Neural cell (in vitro differentiated cells): ENCODE measurements at regions not wholly inside any gene's neighbourhood (a gene's known extent, or its start where the extent isn't known, plus 50 kb on each side); places are given as distances from the start of the nearest gene placed in this dataset.

Source experiments
- CTCF ChIP-seq: fragments of 450-650 bp; IDR thresholded peaks from 2 replicates; pipeline ENCODE4 v1.5.1; 2014; ENCODE audit warnings: antibody characterized with exemption, mild to moderate bottlenecking, moderate library complexity; ENCODE audit not compliant: poor library complexity, severe bottlenecking
- EZH2 ChIP-seq: fragments of 200-600, 300-800 bp; shearing (Covaris generic), sonication (generic); IDR thresholded peaks from 2 replicates; pipeline ENCODE4 v1.6.1; 2014; ENCODE audit warnings: antibody characterized with exemption, low read length, borderline replicate concordance, mild to moderate bottlenecking; ENCODE audit not compliant: insufficient read depth, poor library complexity, severe bottlenecking
- POLR2AphosphoS5 ChIP-seq: IDR thresholded peaks from 2 replicates; pipeline ENCODE4 v1.6.1; 2012

GRCh38 chr4:31362756-31363155, 642.6 kb downstream of the PCDH7 start:
- TF ChIP-seq CTCF: no peak
- TF ChIP-seq EZH2: no peak
- no peak for TF ChIP-seq POLR2AphosphoS5
